GM21723 (cell line): ENCODE measurements at regions not wholly inside any gene's neighbourhood (a gene's known extent, or its start where the extent isn't known, plus 50 kb on each side); places are given as distances from the start of the nearest gene placed in this dataset.
"Not testable (repeated sequence)": the region's sequence is repeated elsewhere in the genome, so short reads cannot be mapped to it uniquely, and the experiment has no call there.

ENCODE experiments used
- ATAC-seq: cut with Tn5 transposase; IDR thresholded peaks from one replicate; pipeline ENCODE4 v1.9.1; 2021; ENCODE audit warnings: mild to moderate bottlenecking, moderate library complexity; ENCODE audit not compliant: unreplicated experiment

DNA sequence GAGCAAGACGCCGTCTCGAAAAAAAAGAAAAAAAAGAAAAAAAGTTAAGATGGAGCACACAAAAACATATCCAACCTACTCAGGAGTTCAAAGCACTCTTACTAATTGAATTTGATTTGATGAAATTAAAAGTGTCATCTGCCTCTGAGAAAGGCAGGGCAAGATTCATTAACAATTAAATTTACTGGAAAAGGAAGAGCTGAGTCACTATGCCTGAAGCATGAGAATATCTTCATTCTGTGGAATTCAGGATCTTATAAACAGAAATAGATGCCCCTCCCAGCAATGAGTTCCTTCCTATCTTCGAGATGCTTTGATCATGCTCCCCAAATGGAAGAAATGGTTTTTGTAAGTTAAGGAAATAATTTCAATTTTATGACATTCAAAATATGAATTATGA, 61.0 kb upstream of the ST3GAL6 start:
- no peak for ATAC-seq

DNA sequence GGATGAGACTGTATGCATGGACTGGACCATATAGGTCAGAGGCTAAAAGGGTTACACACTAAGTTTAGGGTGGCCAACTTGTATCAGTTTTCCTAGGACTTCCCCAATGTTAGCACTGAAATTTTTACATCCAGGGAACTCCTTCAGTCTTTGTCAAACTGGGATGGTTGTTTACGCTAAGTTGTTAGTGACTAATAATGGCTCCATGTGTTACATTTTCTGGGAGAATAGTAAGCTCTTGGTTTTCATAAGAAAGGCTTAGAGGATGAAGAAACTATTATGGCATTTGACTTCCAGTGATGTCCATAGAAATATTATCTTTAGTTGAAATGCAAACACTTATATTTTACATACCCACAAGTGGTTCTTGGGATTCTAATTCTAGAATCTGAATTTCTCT, 57.9 kb upstream of the ST3GAL6 start:
- ATAC-seq: no peak

DNA sequence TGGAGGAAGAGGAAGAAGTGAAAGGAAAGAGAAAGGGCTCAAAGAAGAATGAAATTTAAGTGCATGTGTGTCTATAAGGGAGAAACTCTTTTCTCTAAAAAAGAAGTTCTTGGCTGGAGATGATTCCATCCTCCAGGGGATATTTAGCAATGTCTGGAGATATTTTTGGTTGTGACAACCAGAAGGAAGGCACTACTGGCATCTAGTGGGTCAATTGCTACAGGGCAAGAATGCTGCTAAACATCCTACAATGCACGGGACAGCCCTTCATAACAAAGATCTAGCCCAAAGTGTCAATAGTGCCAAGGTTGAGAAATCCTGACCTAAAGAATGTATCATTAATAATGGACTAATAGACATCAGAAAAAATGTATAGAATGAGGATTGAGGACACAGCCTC, 57.4 kb upstream of the ST3GAL6 start:
- no peak for ATAC-seq

DNA sequence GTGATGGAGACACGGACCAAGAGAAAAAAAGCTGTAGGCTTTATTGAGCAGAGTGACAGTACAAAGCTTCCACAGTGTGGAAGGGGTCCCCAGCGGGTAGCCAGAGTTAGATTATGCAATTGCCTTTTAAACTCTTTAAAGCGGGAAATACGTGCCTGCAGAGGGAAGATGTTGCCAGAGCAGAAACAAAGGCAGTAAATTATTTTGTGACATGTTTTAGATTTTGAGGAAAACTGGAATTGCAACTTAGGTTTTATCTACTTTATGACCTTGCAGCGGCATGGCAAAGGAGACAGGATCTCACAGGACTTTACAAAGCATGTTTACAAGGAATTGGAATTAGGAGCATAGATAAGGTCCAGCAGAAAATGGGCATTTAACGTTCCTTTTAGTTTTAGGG, 54.5 kb upstream of the ST3GAL6 start:
- not testable (repeated sequence) for ATAC-seq

DNA sequence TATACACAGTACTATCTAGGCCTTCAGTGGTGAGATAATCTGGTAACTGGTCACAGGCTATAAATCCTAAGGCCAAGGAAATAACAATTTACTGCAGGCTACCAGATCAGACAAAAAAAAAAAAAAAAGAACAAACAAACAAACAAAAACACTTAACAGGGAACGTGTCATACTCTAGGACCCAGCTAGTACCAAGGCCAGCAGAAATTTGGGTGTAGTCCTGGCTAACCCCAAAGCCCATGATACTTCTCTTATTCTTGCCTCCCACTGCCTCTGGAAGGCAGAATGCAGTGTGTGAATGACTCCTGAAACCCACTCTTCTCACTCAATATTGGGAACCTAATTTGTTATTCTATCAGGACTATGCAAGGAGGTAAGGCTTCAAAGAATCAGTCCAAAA, 53.7 kb upstream of the ST3GAL6 start:
- no peak for ATAC-seq

DNA sequence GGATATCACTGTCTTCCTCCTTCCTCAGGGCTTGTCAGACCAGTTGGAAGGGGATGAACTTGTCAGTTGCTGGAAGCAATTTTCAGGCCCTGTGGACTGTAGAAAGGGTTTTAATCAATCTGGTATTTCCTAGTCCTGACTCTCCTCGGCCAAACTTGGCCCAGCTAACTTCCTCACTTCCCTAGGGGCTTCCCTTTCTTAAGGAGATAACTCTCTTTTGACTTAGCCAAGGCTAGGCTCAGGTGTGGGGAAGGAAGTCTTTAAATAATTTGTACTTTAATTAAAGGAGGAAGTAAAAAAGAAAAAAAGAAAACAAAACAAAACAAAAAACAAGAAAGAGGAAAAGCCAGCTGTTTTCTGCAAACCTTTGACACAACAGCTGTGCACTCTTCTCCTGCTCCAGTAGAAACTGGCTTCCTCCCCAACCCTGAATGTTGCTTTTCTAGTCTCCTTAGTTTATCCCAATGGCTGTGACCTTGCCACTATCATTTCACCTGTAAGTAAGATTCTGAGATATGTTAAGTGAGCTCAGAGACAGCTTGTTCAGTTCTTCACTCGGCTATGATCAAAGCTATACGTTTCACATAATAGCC, 53.0 kb upstream of the ST3GAL6 start:
- no peak for ATAC-seq

DNA sequence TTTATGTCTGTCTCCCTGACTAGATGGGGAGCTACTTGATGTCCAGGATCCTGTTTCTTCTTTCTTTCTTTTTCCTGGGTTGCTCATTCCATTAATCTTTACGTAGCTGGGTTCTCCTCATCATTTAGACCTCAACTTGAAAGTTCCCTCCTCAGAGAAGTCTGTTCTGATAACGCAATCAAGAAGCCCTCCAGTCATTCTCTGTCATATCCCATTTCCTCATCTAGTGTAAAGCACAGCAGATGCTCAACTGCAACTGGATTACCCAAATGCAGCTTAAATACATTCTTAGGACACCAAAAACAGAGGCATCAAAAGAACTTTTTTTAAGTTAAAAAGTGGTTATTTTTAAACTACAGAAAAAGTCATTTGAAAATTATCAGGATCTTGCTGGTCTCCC, 51.7 kb upstream of the ST3GAL6 start:
- ATAC-seq: no peak

DNA sequence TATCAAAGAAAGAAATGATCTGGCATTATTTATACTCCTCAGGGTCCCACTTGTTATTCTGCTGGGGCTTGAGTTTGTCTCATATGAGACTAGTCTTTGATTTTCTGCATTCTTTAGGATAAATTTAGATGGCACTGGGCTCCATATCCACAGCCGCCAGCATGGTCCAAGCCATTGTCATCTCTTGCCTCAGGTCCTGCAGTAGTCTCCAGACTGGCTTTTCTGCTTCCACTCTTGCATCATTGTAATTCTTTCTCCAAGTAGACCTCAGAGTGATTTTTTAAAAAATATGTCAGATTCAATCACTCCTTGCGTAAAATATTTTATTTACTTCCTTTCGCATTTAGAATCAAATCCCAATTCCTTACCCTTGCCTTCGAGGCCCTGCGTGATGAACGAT, 50.4 kb upstream of the ST3GAL6 start:
- no peak for ATAC-seq

DNA sequence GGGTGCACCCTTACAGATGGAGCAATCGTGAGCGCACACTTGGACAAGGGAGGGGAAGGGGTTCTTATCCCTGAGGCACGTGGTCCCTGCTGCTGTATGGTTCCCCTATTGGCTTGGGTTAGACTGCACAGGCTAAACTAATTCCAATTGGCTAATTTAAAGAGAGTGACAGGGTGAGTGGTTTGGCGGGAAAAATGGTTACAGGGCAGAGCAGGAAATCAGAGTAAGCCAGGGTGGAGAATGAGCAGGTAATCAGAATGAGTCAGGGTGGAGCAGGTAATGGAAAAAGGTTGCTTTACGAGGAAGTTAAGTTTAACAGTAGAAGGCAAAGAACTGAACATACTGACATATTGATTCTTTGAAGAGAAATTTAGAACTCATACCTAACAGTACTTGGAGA, 49.8 kb upstream of the ST3GAL6 start:
- ATAC-seq: not testable (repeated sequence)
